ENCODE measurements at regions not wholly inside any gene's neighbourhood (a gene's known extent, or its start where the extent isn't known, plus 50 kb on each side); places are given as distances from the start of the nearest gene placed in this dataset.

DNA sequence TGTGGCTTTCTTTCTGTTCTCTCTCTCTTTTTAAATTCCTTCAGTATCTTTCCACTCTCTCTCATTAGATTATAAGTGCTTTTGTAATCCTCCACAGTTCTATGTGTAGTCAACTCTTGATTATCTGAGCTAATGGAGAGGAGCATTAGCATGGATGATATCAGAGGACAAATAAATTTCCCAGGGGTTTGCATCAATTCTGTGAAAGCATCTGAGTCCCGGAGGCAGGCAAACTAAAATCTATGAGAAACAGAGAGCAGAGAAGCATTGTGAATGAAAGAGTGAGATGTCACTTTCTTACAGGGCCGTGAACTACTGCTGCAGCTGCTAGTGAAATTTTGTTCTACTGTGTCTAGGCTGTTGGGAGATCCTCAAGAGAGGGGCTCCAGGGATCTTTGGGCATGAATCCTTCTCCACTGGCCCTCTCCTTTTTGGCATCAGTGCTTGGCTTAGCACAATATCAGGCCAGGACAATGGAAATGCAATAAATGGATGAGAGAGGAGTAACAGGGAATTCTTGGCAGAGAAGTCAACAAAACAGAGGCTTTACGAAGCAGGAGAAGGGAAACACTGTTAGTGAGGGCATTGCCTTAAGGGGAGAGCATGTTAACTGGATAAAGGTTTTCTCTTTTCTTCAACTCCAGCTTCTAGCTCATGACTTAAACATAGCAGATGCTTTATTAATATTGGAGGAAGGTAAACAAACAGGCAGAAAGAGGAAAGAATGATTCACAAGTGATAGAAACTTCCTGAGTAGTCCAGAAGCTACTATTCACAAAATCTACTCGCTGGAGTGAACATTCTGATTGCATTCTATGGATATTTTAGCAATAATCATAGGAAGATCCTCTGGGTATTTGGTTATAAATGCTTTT, 847.0 kb upstream of the MAP3K7 start:
- no peak for FAIRE-seq

DNA sequence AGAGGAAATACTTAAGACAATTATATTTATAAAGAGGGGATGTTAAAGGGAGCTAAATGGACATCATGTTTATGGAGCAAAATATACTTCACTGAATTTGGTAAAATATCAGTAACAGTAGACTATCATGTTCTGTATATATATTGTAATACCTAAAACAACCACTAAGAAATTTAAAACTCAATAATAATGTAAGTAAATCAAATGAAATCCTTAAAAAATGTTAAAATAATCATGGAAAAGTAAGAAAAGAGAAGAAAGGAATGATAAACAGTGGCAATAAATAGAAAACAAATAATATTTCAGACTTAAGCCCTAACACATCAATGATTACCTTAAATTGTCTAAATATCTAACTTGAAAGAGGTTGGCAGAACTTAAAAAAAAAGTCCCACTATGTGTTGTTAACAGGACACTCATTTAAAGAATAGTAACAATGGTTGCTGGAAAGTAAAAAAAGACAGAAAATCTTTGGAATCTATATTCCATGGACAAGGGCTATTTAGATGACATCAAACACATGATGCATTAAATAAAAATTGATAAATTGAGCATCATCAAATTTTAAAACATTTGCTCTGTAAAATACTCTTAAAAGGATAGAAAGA, 842.2 kb upstream of the MAP3K7 start:
- no peak for FAIRE-seq

GRCh38 chr6:91428296-91428695, 841.4 kb upstream of the MAP3K7 start:
- FAIRE-seq = no peak

- FAIRE-seq = no peak
Observed at GRCh38 chr6:91420243-91420642, 833.4 kb upstream of the MAP3K7 start.

GRCh38 chr6:91415031-91415605, 828.2 kb upstream of the MAP3K7 start:
- no peak for FAIRE-seq

GRCh38 chr6:91412532-91412931, 825.7 kb upstream of the MAP3K7 start:
- FAIRE-seq = no peak

DNA sequence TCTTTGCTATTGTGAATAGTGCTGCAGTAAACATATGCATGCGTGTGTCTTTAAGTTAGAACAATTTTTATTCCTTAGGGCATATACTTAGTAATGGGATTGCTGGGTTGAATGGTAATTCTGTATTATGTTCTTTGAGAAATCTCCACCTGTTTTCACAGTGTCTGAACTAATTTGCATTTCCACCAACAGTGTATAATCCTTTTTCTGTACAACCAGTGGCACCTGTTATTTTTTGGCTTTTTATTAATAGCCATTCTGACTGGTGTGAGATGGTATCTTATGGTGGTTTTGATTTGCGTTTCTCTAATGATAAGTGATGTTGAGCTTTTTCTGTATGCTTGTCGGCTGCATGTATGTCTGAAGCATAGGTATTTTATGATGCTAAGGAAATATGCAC, 820.8 kb upstream of the MAP3K7 start:
- no peak for FAIRE-seq

GRCh38 chr6:91392951-91393350, 806.1 kb upstream of the MAP3K7 start:
- FAIRE-seq = no peak

DNA sequence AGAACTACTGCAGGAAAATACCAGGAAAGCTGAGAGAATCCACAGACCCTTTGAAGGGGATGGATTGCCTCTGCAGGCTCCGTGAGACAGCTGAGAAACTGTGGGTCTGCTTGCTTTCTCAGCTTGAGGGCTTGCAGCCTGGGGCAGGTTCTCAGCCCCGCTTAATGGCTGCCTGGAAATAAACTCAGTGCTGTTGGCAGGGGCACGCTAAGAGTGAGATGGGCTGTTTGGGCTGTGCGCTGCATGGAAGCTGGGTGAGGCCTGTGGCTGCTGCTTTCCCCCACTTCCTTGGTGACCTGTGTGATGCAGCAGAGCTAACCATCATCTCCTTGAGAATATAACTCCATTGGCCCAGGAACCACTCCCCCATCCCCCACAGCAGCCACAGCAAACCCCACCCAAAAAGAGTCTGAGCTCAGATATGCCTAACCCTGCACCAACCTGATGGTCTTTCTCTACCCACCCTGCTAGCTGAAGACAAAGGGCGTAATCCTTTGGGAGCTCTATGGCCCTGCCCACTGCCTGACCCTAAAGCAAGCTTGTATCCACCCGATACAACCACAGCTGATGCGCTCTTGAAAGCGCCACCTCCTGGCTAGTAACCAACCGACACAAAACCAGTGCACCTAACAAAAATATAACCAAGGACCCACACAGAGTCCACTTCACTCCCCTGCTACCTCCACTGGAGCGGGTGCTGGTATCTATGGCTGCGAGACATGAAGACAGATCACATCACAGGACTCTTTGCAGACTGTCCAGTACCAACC, 800.6 kb upstream of the MAP3K7 start:
- no peak for FAIRE-seq

DNA sequence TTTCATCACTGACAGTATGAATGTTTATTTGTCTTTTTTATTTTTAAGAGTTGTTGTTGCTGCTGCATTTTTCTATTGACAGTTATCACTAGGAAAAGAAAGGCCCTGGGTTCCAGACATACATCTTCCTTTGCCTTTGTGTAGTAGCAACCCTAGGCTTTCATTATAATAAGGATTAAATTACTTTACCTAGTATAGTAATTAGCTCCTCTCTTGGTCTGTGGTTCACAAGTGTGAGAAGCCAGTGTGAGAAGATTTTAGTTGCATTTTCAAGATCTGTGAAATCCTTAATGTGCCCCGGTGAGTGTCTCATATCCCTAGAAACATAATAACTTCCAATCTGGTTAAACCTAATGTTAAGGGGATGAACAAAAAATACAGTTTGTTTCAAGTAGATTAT, 799.3 kb upstream of the MAP3K7 start:
- FAIRE-seq = no peak

- no peak for FAIRE-seq
Observed at GRCh38 chr6:91383207-91383606, 796.3 kb upstream of the MAP3K7 start.

DNA sequence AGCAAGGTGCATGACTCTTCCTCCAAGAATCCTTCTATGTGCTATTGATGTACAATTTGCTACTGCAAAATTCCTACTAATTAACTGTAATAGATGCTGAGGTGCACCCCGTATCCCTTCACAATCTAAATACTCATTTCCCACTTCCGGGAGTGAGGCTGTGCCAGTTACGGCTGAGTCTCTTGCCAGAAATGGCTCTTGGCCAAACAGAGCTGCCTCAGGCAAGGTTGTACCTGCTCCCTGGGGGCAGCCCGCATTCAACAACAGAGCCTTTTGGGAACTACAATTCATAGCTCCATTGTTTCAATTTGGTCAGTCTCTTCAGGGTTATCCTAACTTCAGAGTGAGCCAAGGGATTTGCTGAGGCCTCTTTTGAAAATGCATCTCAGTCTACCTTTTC, 789.8 kb upstream of the MAP3K7 start:
- FAIRE-seq = no peak

DNA sequence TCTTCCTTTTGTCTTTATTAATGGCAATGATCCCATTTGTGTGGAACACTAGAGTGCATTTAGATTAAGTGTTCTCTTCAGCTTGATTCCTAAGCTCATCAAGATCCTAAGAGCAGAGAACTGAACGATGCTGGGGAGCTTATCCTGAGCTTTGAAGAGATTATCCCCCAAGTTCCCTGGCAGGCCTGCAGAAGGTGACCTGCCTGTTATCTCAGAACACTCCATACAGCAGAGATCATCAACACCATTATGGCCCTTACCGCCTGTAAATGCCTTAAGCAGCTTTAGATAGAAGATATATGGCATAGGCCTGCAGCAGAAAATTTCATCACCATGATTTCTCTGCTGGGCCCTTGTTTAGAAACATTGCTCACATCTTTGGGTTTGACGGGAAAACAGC, 779.9 kb upstream of the MAP3K7 start:
- FAIRE-seq = no peak

DNA sequence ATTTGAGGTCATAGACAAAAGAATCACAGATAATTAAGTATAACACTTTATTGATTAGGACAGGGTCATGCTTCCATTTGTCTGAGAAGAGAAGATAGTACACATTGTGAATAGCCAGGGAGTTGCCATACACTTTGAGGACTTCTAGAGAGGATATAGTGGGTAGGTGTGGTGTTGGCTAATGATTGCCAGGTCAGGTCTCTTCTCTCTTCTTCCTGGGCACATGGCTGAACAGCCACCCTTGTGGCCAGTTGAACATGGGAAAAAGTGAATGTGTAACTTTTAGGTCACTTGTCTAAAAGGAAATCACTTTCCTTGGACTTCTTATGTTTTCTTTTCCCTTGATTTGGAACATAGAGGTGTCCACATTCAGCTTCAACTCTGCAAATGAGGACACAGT, 772.1 kb upstream of the MAP3K7 start:
- FAIRE-seq = no peak

DNA sequence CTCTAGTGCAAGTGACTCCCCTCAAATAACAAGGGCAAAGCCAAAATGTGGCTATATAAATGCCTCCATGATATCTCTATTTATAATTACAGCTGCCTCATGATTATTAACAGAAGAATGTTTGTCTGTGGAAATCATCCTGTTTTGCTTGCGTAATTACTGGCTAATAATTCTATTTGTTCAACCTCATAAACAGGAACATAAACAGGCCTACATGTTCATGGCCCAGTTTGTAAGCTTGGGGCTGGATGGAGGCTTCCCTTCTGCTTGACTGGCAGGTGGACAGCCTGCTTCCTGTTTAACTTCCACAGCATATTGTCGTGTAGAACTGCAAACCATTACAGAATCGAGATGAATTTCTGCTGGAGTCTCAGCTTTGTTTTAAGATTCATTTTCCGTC, 766.0 kb upstream of the MAP3K7 start:
- no peak for FAIRE-seq

DNA sequence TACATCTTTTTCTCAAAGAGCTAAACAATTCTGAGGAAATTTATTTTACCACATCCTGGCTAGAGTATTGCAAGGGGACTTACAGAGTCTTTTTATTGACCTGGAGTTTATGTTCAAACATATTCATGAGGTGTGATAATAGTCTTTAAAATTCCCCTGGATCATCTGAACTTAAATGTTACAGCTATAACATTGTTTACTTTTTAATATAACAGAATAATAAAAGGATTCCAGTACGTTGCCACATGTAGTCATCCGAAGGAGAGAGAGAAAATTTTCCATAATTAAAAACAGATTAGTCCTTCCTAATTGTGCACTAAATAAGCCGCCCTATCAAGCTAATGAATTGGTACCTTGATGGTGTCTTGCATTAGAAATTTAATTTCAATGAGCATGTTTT, 765.4 kb upstream of the MAP3K7 start:
- no peak for FAIRE-seq

GRCh38 chr6:91350146-91350908, 763.5 kb upstream of the MAP3K7 start:
- FAIRE-seq = no peak

GRCh38 chr6:91341473-91341872, 754.6 kb upstream of the MAP3K7 start:
- no peak for FAIRE-seq

GRCh38 chr6:91340896-91341395, 754.1 kb upstream of the MAP3K7 start:
- FAIRE-seq = no peak

- no peak for FAIRE-seq
Observed at GRCh38 chr6:91337967-91338366, 751.1 kb upstream of the MAP3K7 start.

- no peak for FAIRE-seq
Observed at GRCh38 chr6:91330896-91331295, 744.0 kb upstream of the MAP3K7 start.

DNA sequence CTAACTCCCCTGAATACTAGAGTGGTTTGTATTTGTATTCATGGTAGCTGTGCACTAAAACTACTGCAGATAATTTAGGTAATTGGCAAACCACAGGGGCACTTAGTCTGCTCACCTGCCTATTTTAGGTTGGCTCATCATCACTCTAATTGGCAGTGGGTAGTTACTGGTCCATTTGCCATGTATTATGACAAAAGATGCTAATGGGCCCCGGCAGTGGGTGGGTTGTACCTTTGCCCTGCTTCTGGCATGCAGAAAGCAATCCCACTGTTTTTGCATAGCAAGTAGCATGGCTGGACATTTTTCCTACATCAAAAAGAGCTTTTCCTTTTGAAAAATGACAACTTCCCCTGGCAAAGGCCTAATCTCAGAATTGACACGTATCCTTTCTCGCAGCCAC, 741.4 kb upstream of the MAP3K7 start:
- FAIRE-seq = no peak

- no peak for FAIRE-seq
Observed at GRCh38 chr6:91324711-91325110, 737.8 kb upstream of the MAP3K7 start.

Measured in TTC549 (cell line).